Hematopoietic multipotent progenitor cell treated with erythropoietin and hydrocortisone succinate and interleukin-3 and kit ligand, for 4 days (in vitro differentiated cells): ENCODE measurements at regions not wholly inside any gene's neighbourhood (a gene's known extent, or its start where the extent isn't known, plus 50 kb on each side); places are given as distances from the start of the nearest gene placed in this dataset.
"Not testable (repeated sequence)": the region's sequence is repeated elsewhere in the genome, so short reads cannot be mapped to it uniquely, and the experiment has no call there.

Source experiments
- DNase-seq: peaks from one replicate; pipeline ENCODE4 v3.0.0-alpha.2; 2015

DNA sequence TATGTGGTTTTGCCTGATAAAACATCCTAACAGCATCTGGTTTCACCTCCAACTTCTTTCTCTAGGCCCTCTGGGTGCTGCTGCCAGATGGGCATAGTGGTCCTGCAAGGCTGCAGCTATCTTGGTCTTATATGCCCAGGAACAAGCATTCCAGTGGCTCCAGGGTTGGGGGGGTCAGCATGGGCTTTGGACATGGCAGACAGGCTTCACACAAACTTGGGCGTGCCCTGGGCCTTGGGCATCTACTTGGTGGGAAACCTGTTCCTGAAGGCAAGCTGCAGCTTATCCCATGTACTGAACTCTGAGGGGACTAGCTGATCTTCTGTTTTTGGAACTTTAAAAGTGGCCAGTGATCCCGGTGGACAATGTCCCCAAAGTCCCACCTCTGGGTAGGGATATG lies 54.9 kb upstream of the ZNF678 start:
- DNase-seq, result no peak

DNA sequence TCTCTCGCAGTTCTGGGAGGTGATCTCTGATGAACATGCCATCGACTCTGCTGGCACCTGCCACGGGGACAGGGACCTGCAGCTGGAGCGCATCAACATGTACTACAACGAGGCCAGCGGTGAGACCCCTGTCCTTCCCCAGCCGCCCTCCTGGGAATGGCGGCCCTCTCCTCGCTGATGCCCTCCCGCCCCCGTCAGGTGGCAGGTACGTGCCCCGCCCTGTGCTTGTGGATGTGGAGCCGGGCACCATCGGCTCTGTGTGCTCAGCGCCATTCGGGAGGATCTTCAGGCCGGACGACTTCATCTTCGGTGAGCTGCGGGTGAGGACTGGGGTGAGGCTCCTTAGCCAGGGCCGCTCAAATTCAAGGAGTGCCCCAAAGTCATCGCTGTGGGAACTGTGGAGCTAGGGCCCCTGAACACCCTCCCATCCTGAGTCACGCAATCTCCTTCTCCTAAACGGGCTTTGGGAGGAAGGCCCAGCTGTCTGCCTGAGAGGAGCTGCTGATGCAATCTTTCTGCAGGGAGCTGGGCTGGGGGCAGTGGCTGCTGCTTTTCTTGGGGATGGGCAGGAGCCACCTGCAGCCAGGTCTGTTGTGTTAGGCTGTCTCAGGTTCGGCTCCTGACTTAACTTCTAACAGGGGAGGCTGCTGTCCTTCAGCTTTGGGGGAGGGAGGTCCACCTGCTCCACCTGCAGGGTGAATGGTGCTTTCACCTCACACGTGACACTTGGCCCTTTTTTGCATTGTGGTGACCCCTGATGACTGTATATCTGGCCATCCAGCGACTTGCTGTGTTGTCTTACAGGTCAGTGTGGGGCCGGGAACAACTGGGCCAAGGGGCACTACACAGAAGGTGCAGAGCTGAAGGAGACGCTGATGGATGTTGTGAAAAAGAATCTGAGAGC lies 56.6 kb upstream of the ZNF678 start:
- not testable (repeated sequence) for DNase-seq

DNA sequence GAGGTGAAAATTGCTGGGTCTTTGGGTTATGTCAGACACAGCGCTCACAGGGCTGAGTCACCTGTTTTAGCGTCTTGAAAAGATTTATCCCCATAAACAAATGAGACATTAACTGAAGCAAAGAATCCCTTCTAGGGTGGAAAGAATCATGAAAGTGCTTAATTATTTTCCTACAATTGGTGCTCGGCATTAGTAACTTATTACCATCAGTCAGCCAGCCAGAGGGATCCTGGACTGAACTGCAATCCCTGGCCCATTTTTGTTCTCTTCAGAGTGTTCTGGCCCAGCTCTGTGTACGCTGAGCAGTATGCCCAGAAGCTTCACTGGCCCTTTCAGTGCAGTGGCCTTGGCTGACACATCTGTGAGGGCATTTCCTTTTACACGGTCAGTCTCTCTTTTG lies 67.3 kb upstream of the ZNF678 start:
- not testable (repeated sequence) for DNase-seq

DNA sequence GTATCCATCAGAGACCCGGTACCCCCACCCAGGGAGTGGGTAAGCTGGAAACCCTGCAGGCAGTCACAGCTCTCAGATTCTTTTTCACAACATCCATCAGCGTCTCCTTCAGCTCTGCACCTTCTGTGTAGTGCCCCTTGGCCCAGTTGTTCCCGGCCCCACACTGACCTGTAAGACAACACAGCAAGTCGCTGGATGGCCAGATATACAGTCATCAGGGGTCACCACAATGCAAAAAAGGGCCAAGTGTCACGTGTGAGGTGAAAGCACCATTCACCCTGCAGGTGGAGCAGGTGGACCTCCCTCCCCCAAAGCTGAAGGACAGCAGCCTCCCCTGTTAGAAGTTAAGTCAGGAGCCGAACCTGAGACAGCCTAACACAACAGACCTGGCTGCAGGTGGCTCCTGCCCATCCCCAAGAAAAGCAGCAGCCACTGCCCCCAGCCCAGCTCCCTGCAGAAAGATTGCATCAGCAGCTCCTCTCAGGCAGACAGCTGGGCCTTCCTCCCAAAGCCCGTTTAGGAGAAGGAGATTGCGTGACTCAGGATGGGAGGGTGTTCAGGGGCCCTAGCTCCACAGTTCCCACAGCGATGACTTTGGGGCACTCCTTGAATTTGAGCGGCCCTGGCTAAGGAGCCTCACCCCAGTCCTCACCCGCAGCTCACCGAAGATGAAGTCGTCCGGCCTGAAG lies 69.3 kb upstream of the ZNF678 start:
- not testable (repeated sequence) for DNase-seq

DNA sequence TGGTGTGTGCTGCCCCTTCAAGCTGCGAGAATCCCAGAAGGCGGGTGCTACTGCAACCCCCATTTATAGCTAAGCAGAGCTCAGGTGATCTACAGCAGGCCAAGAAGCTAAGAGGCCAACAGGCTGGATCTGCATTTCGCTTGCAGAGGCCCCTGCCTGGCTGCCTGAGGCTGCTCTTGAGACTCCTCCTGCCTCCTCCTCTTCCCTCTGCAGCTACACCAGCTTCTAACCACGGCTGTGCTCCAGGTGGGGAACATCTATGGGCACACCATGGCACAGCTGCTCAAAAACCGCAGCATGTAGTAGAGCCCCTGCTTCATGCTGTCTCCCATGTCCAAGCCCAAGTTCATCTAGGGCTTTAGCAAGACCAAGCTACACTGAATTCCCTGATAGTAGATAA lies 72.9 kb upstream of the ZNF678 start:
- DNase-seq, result no peak

DNA sequence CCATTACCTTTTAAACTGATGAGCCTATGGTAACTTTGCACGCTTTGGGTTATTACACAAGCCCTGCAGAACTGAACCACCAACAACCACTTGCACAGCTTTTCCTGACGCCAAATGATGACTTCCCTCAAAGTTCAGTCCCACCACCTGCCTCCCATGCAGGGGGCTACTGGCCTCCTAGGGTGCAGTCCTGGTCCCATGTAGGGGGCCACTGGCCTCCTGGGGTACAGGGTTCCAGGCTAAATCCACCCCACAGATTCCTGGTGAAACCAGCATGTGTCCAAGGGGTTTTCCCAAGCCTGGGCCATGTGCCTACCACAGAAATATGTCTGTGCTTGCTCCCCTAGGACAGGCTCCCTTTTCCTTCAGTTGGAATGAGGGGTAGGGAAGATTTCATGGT lies 73.4 kb upstream of the ZNF678 start:
- no peak for DNase-seq

DNA sequence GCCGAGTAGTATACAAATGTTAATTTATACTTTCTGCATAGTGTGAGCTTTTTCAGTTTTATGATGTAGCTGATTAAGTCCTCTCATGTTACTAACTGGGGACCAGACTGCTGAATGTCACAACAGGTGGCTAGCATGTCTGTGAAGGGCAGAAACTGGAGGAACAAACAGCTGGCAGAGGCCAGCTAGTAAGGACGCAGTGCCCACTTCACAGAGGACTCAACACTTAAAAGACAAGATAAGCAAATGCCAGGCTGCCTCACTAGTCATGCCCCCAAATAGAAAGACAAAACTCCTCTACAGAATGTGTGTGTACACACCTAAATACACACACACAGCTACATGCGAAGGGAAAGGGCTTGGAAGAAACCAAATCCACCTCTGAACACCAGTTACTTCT lies 73.8 kb upstream of the ZNF678 start:
- DNase-seq, result no peak

DNA sequence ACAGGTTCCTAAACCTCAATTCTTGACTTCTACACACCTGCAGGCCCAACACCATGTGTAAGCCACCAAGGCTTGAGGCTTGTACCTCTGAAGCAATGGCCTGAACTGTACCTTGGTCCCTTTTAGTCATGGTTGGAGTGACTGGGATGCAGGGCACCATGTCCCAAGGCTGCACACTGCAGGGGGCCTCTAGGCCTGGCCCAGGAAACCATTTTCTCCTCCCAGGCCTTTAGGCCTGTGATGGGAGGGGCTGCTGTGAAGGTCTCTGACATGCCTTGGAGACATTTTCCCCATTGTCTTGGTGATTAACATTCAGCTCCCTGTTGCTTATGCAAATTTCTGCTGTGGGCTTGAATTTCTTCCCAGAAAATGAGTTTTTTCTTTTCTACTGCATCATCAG lies 75.8 kb upstream of the ZNF678 start:
- no peak for DNase-seq

DNA sequence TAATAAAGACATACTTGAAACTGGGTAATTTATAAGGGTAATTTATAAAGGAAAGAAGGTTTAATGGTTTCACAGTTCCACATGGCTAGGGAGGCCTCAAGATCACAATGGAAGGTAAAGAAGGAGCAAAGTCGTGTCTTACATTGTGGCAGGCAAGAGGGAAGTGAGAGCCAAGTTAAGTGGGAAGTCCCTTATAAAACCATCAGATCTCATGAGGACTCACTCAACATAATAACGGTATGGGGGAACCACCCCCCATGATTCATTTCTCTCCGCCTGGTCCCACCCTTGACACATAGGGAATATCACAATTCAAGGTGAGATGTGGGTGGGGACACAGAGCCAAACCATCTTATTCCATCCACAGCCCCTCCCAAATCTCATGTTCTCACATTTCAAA lies 76.8 kb upstream of the ZNF678 start:
- no peak for DNase-seq

DNA sequence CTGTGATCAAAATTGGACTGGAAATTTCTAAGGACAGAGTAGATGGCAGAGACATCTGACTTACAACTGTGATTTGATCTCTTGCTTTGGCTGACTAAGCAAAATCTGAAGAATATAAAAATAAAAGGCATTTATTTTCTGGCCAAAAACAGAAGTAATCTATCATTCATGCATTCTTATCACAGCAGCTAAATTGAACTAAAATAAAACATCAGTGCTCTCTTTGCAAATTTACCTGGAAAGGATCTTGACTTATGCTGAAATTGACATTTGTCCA lies 81.4 kb upstream of the ZNF678 start:
- DNase-seq, result no peak

DNA sequence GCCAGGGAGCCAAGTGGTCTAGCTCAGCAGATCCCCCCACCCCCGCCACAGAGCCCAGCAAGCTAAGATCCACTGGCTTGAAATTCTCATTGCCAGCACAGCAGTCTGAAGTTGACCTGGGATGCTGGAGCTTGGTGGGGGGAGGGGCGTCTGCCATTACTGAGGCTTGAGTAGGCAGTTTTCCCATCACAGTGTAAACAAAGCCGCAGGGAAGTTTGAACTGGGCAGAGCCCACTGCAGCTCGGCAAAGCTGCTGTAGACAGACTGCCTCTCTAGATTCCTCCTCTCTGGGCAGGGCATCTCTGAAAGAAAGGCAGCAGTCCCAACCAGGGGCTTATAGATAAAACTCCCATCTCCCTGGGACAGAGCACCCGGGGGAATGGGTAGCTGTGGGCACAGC lies 89.3 kb upstream of the ZNF678 start:
- not testable (repeated sequence) for DNase-seq

DNA sequence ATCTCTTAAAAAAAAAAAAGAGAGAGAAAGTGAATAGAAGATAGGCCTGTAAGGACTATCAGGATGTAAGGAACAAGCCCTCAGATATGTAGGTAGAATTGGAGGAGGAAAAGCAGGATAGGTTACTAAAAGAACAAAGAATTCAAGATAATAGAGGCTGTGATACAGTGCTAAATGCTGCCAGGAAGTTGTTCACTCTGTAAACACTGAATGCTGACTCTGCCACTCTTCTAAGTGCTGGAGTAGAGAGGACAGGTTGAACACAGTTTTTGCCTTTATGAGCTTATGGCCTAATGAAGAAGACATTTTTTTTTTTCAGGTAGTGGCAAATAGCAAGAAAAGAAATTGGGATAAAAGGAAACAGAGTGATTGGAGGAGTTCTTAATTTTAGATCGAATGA lies 90.6 kb upstream of the ZNF678 start:
- no peak for DNase-seq

DNA sequence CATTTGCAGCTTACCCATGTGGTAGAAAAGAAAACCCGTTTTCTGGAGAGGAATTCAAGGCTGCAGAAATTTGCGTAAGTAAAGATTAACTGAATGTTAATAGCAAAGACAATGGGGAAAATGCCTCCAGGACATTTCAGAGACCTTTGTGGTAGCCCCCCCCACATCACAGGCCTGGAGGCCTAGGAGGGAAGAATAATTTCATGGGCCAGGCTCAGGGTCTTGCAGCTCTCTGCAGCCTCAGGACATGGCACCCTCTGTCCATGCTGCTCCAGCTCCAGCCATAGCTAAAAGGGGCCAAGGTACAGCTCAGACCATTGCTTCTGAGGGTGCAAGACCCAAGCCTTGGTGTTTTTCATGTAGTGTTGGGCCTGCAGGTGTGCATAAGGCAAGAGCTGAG lies 92.7 kb upstream of the ZNF678 start:
- DNase-seq, result no peak

DNA sequence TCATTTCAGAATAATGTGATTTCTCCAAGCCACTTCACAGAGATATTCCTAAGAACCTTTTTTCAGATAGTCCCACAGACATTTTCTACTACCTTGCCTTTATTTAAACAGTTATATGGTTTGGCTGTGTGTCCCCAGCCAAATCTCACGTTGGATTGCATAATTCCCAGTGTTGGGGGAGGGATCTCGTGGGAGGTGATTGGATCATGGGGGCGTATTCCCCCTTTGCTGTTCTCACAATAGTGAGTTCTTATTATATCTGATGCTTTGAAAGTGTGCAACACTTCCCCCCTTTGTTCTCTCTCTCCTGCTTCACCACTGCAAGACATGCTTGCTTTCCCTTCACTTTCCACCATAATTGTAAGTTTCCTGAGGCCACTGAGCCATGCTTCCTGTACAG lies 93.6 kb upstream of the ZNF678 start:
- no peak for DNase-seq

DNA sequence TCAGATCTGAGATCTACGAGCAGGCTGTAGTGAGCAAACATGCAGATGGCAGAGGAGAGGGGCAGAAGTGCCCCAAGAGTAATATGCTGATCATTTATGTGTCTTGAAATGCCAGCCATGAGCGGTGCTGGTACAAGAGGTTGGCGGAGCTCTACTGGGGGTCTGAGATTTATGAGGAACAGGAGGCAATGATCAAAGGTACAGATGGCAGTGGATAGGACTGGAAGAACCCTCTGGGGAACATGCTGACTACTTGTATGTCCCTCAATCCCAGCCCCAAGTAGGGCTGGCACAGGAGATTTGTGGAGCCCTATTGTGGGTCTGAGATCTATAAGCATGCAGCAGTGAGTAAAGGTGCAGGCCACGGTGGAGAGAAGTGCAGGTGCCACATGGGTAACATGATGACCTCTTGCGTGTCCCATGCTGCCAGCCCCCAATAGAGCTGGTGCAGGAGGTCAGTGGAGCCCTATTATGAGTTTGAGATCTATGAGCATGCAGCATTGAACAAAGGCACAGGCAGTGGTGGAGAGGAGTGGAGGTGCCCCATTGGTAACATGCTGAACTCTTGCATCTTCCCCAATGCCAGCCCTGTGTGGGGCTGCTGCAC lies 97.2 kb upstream of the ZNF678 start:
- no peak for DNase-seq

DNA sequence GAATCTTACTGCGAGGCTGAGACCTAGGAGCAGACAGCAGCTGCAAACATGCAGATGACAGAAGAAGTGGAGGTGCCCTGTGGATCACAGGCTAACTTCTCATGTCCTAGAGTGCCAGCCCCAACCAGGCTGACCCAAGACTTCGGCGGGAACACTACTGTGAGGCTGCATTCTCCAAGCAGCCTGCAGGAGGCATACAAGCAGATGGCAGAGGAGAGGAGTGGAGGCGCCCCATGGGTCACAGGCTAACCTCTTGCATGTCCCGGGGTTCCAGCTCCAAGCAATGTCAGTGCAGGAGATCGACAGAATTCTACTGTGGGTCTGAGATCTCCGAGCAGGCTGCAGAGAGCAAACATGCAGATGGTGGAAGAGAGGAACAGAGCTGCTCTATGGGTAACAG lies 98.1 kb upstream of the ZNF678 start:
- DNase-seq, result no peak

DNA sequence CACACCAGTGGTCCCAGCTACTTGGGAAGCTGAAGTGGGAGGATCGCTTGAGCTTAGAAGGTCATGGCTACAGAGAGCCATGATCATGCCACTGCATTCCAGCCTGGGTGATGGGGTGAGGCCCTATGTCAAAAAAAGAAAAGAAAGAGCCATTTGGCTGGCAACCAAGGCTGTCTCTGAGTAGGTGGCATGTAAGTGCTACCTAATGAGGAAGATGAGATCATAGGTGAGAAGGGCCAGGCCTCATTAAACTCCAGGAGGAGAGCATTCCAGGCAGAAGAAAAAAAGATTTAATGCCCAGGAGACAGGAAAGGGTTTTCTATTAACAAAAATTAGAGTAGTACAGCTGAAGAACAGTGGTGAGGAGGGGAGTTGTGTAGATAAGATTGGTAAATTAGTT lies 103.4 kb upstream of the ZNF678 start:
- DNase-seq, result no peak

DNA sequence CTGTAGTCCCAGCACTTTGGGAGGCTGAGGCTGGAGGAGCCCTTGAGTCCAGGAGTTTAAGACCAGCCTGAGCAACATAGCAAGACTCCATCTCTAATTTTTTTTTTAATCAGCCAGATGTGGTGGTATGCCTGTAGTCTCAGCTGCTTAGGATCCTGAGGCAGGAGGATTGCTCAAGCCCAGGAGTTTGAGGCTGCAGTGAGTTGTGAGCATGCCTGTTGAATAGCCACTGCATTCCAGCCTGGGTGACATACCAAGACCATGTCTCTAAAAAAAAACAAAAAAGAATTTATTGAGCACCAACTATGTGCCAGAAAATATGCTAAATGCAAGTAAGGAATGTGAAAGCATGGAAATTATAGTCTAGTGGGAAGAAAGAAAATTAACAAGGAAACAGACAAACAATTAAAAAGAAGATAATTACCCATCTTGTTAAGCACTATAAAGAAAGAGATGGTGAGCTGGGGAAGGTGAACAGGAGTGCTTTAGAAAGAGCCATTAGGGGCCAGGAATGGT lies 104.0 kb upstream of the ZNF678 start:
- DNase-seq, result no peak

DNA sequence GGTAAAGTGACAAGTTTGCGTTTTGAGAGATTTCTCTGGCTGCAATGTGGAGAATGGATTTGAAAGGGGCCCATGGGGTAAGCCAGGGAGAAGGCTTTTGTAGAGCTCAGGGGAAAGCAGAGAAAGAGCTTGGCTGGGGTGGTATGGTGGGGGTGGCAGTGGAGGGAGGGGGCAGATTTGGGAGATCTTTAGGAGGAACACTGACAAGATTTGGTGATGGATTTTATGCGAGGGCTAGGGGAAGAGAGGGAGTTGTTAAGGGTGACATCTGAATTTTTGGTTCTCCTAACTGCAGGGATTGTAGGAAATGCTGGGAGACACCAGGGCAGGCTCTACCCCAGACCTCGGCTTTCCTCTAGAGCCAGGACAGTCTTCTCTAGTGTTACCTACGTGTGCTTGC lies 108.7 kb upstream of the ZNF678 start:
- DNase-seq, result no peak

DNA sequence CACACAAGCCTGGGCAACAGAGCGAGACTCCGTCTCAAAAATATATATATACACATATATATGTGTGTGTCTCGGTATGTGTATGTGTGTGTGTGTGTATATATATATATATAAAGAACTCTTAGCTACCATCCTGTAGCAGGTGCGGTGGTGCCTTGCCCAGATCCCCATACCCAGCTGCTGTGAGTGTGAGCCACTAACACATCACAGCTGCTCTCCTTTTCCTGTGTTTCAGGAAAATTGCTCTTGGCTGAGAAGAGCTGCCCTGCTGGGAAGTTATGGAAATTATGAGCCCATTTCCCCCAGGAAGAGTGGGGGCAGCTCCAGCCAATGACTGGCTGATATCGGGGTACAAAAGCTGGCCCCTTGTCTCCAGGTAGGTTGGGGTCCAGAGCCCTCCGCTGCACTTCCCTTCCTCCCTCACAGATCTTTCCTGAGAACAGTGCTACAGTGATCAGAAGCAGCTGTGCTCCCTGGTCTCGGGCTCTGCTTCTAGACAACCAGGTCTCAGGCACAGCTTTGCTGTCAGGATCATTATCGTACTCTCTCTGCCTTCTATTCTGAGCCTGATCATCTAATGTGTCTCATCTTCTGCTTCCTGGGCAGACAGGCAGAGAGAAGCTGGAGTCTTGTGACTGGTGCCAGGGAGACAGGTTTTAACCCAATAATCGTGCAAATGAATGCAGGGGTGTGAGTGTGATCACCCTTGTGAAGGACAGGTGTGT lies 109.6 kb upstream of the ZNF678 start:
- no peak for DNase-seq

DNA sequence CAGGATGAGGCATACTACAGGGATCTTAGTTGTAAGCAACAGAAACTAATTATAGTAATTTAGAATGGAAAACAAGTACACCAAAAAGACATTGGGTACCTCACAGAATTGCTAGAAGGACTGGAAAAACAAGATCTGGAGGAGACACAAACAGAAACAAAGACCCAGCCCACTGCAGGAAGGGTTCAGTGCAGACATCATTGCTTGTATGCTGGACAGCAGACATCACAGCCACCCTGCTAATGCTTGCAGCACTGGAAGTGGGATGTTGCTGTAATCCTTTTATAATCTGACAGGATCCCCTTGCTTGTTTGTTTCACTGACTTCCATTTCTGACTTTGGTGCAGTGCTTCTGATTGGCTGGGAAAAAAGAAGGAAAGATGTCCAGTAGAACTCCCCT lies 111.4 kb upstream of the ZNF678 start:
- DNase-seq, result no peak

DNA sequence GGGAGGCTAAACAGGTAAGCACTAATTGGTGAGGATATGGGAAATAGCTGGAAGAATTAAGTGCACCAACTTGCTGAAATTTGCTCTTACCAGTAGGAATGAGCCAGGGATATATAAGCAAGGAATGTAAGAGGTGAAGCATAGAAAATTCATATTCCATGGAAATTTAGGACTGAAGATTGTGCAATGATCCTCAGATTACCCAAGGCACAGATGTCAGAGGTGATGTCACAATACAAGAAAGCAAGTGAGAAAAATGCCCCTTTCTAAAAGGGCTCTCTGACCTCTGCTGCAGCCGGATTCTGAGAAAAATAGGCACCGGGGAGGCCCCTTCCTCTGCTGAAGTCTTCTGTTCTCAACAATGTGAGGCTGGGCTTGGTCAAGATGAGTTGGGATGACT lies 112.3 kb upstream of the ZNF678 start:
- DNase-seq, result no peak

DNA sequence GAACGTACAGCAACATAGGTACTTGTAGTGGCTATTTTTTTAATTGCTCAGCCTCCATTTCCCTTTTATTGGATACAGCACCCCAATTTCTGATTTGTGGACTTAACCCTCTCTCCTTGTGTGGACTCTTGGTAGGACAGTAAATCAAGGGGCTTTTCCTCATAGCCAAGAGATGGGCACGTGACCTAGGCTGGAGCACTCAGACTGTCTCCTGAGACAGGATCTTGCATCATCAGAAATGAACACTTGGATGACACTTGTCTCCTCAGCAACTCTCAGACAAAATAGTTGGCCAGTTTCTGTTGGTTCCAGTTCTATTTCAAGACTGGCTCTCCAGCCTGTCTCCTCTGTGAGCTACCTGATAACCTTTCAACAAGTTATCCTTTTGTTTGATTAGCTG lies 112.9 kb upstream of the ZNF678 start:
- no peak for DNase-seq
